Left lung (tissue), 4 donors: ENCODE measurements at regions not wholly inside any gene's neighbourhood (a gene's known extent, or its start where the extent isn't known, plus 50 kb on each side); places are given as distances from the start of the nearest gene placed in this dataset.

Experiments used
- ATAC-seq: fragments of 200-7000 bp; cut with Tn5 transposase; one replicate; pipeline ENCODE4 v1.9.1; 2020; ENCODE audit warnings: moderate library complexity
- DNase-seq, 4 donors: peaks; one replicate each; pipeline ENCODE4 v3.0.0-alpha.2; 2013 to 2020
- H3K27ac ChIP-seq, 2 donors: fragments of 200-600 bp; sonication (generic) in 1 of 2; one replicate each; pipeline versions ENCODE4 v1.5.0 to v1.8.0; 2020 to 2021
- H3K27me3 ChIP-seq, 2 donors: fragments of 200-600 bp; sonication (generic) in 1 of 2; one replicate each; pipeline versions ENCODE4 v1.5.0 to v1.8.0; 2020 to 2021
- H3K36me3 ChIP-seq, 2 donors: fragments of 200-600 bp; sonication (generic) in 1 of 2; one replicate each; pipeline versions ENCODE4 v1.5.0 to v1.8.0; 2020 to 2021
- H3K4me1 ChIP-seq, 2 donors: fragments of 200-600 bp; one replicate each; pipeline ENCODE4 v1.8.0; 2021
- H3K4me3 ChIP-seq, 2 donors: fragments of 200-600 bp; sonication (generic) in 1 of 2; one replicate each; pipeline versions ENCODE4 v1.5.0 to v1.8.0; 2020 to 2021; ENCODE audit warnings: mild to moderate bottlenecking in 1 of 2
- H3K9me3 ChIP-seq, 2 donors: fragments of 200-600 bp; sonication (generic) in 1 of 2; one replicate each; pipeline versions ENCODE4 v1.5.0 to v1.8.0; 2020 to 2021
- CTCF ChIP-seq, 2 donors: fragments of 200-600 bp; sonication (generic) in 1 of 2; IDR thresholded peaks; one replicate each; pipeline versions ENCODE4 v1.5.0 to v1.8.0; 2021; ENCODE audit warnings: antibody characterized with exemption in 2 of 2
- intact Hi-C, 2 donors: fragments of 100-400 bp; cut with DNase I; formaldehyde crosslinking; loops; one replicate each; pipeline versions ENCODE4 v1.11.2 to v1.14.2; 2022
- donor health status: DM: no; HTN: yes; CAD: no.
- donor health status: DM: no; HTN: no; CAD: no.

GRCh38 chr11:64445651-64446050 lies 86.7 kb downstream of the RPS6KA4 start:
- no peak for TF ChIP-seq CTCF (IDR thresholded peaks at IDR 0.05)
- intact Hi-C loops: no loop called here

DNA sequence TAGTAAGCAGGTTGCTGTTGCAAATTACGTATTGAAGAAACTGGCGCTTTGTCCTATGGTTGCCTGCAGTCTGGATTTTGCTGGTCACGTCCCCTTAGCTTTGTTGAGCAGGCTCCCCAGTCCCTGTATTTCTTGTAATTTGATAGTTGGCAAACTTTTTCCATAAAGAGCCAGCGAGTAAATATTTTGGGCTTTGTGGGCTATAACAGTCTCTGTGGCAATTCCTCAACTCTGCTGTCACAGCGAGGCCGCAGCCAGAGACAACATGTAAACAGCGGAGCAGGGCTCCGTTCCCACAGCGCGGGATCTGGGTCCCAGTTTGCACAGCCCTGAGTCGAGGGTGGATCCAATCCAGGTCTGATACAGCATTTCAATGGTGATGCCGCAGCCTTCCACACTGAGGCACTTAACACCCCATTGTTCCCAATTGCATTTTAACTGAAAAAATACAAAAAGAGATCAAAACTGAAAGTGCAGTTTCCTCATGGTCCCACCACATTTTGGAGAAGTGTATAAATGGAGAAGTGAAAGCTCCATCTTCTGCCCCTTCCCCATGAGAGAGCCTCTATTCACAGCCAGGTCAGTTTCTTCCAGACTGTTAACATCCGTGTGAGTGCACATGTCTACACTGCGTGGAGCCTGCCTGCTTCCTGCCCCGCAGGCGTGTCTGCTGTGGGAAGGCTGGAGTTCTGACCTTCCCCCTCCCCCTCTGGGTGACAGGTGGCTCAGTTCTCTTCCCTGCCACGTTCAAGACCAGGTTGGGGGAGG lies 89.1 kb downstream of the RPS6KA4 start:
- peak; percentile 61 for ATAC-seq
- peaks cover 0 to 58% of the 10 kb centered on the region in 2 donors for H3K27me3 ChIP-seq
- intact Hi-C loops: no loop called here
- peaks cover 13 to 26% of the 10 kb centered on the region in 2 donors for H3K4me1 ChIP-seq
- TF ChIP-seq CTCF (IDR thresholded peaks at IDR 0.05): no peak
- H3K9me3 ChIP-seq: no peaks in the 10 kb centered on the region
- peak in 3 of 4 donors; percentile 35 to 58 (median 45) for DNase-seq
- no peaks in the 10 kb centered on the region for H3K36me3 ChIP-seq
- peak overlapping the region in 1 of 2 donors; percentile 79 for H3K27ac ChIP-seq
- peak overlapping the region in 1 of 2 donors; percentile 36 for H3K4me3 ChIP-seq

More at GRCh38 chr11:64445651-64446050, 86.7 kb downstream of the RPS6KA4 start:
- Histone ChIP-seq H3K36me3 (no peaks in the 10 kb centered on the region), H3K27ac (no peak overlapping the region), H3K27me3 (peaks cover 0 to 49% of the 10 kb centered on the region in 2 donors), H3K4me1 (peaks cover 13 to 26% of the 10 kb centered on the region in 2 donors), H3K4me3 (no peak overlapping the region), H3K9me3 (no peaks in the 10 kb centered on the region)
- no peak for DNase-seq
- no peak for ATAC-seq

DNA sequence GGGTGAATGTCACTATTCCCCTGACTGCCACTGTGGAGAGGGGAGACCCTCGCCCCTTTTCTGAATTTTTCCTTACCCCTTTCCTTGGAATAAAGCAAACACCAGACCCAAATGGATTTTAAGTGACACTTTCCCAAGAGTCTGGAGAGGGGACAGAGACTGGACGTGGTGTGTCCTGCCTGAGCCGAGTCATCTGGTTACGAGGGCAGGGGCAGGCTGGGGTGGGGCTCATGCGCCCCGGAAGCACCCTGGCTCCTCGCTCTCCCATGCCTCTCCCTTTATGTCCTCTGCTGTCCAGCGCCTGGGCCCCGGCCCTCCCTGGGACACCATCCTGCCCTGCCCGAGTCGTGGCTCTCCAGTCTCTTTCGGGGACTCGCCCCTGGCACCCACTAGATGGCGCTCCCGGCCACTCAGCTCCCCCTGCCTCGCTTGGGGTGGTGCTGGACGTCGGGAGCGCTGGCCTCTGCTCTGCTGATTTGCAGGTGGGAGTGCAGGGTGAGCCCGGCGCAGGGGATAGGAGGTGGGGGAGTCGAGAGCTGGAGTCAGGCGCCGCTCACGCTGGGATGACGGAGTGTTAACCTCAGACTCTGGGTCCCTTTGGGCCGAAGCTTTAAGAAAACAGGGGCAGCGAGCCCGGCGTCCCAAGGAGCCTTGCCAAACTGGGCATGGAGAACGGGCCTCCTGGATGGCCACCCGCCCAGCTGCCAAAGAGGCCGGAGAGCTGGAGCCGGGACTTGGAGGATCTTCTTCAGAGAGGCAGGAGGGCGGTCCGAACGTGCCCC lies 89.8 kb downstream of the RPS6KA4 start:
- peaks cover 0 to 58% of the 10 kb centered on the region in 2 donors for H3K27me3 ChIP-seq
- DNase-seq (peak; percentile 59 to 97 (median 84)), ATAC-seq (peak; percentile 99)
- intact Hi-C loops: no loop called here
- no peaks in the 10 kb centered on the region for H3K9me3 ChIP-seq
- H3K4me1 ChIP-seq: peaks cover 13 to 26% of the 10 kb centered on the region in 2 donors
- H3K27ac ChIP-seq: peak overlapping the region in 1 of 2 donors; percentile 79
- TF ChIP-seq CTCF (IDR thresholded peaks at IDR 0.05): peak; percentile 77 to 85
- H3K4me3 ChIP-seq: peak overlapping the region; percentile 5 to 36
- no peaks in the 10 kb centered on the region for H3K36me3 ChIP-seq

DNA sequence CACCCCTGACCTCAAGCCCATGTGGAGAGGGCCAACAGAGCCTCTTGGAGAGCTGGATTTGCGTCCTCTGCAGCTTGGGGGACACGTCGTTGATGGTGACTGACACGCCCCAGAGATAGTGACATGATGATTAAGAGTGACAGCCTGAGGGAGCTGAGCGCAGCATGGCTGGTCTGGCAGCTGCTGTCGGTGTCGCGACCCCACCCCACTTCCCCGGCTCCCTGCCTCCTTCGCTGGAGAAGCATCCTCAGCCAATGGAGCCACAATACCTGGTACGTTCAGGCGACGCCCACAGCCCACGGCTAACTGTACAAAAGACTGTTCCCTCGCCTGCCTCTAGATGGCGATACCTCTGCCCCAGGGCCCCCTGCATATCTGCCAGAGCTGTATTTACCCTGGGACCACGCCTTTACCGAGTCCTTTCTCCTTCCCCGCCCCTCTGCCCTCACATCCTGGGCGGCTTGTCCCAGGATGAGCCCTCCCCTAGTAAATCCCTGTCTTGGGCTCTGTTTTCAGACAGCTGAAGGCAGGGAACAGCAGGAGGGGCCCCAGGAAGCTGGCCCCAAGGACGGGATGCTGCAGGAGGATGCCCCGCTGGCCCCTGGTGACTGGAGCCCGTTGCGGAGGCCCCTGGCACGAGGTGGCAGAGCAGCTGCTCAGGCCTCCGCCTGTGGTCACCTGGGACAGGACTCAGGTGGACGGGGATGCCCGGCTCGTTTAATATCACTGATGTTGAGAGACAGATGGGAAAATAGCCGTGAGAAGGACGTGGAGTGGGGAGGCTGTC lies 90.6 kb downstream of the RPS6KA4 start:
- ATAC-seq (peak; percentile 90), DNase-seq (peak; percentile 15 to 84 (median 52))
- Histone ChIP-seq H3K27me3 (peaks cover 0 to 56% of the 10 kb centered on the region in 2 donors), H3K9me3 (no peaks in the 10 kb centered on the region), H3K4me1 (peaks cover 13 to 26% of the 10 kb centered on the region in 2 donors), H3K4me3 (peak overlapping the region; percentile 5 to 36), H3K27ac (peak overlapping the region in 1 of 2 donors; percentile 79), H3K36me3 (no peaks in the 10 kb centered on the region)
- TF ChIP-seq CTCF (IDR thresholded peaks at IDR 0.05): peak; percentile 72 to 75
- intact Hi-C loops: no loop called here
